IMR-90 (cell line): ENCODE measurements at regions not wholly inside any gene's neighbourhood (a gene's known extent, or its start where the extent isn't known, plus 50 kb on each side); places are given as distances from the start of the nearest gene placed in this dataset.

Source experiments
- ATAC-seq: fragments of 200-7000 bp; cut with Tn5 transposase; 2 replicates; pipeline ENCODE4 v1.9.1; 2020; ENCODE audit warnings: low read depth, mild to moderate bottlenecking, moderate library complexity
- BruUV-seq: library from RNA; stranded (reverse); fragments of 400-500 nt; replicated peaks from 2 replicates; lab custom pipeline; 2021; lab: Mats Ljungman, UMichigan
- CTCF ChIA-PET: fragments of 300-600 bp; formaldehyde crosslinking; extraction: SDS; loops from one replicate; lab custom pipeline; 2021; ENCODE audit warnings: antibody characterized with exemption; lab: Yijun Ruan, JAX
- POLR2A ChIA-PET: fragments of 300-600 bp; sonication (Branson Sonifier 250); formaldehyde crosslinking; loops from one replicate; lab custom pipeline; 2022; ENCODE audit warnings: antibody characterized with exemption; ENCODE audit not compliant: unreplicated experiment; lab: Charles Lee
- DNase-seq: peaks from one replicate; pipeline ENCODE4 v3.0.0; 2013
- H2AFZ ChIP-seq: replicated peaks from 2 replicates; pipeline ENCODE3; 2013; ENCODE audit warnings: low read length, mild to moderate bottlenecking; ENCODE audit not compliant: poor library complexity
- H2AK5ac ChIP-seq: 2 replicates; pipeline ENCODE4 v1.6.1; 2013; ENCODE audit warnings: low read depth, low read length, inconsistent platforms
- H2AK9ac ChIP-seq: replicated peaks from 2 replicates; pipeline ENCODE3; 2013; ENCODE audit warnings: mild to moderate bottlenecking, low read depth, low read length, moderate library complexity; ENCODE audit not compliant: poor library complexity
- H2BK120ac ChIP-seq: 2 replicates; pipeline ENCODE4 v1.6.1; 2013; ENCODE audit warnings: low read depth, low read length, inconsistent platforms
- H2BK15ac ChIP-seq: 3 replicates; pipeline ENCODE4 v1.6.1; 2013; ENCODE audit warnings: low read depth, low read length, inconsistent platforms
- H2BK20ac ChIP-seq: 2 replicates; pipeline ENCODE4 v1.6.1; 2013; ENCODE audit warnings: low read depth, mild to moderate bottlenecking, inconsistent platforms, low read length, moderate library complexity
- H2BK5ac ChIP-seq: 2 replicates; pipeline ENCODE4 v1.6.1; 2013; ENCODE audit warnings: mild to moderate bottlenecking, low read depth, low read length, inconsistent platforms; ENCODE audit not compliant: poor library complexity, severe bottlenecking
- H3K14ac ChIP-seq: replicated peaks from 2 replicates; pipeline ENCODE4 v1.6.1; 2013; ENCODE audit warnings: low read depth, low read length, inconsistent platforms
- H3K18ac ChIP-seq: 2 replicates; pipeline ENCODE4 v1.6.1; 2013; ENCODE audit warnings: low read depth, low read length, control low read depth
- H3K23ac ChIP-seq: 2 replicates; pipeline ENCODE4 v1.6.1; 2013; ENCODE audit warnings: low read depth, low read length, inconsistent platforms
- H3K27ac ChIP-seq: 2 replicates; pipeline ENCODE4 v1.5.1; 2013; ENCODE audit warnings: mild to moderate bottlenecking, control low read depth, low read length; ENCODE audit not compliant: insufficient read depth
- H3K27me3 ChIP-seq: 2 replicates; pipeline ENCODE4 v1.6.1; 2013; ENCODE audit warnings: low read length; ENCODE audit not compliant: control insufficient read depth, insufficient read depth
- H3K36me3 ChIP-seq: 2 replicates; pipeline ENCODE4 v1.6.1; 2013; ENCODE audit warnings: low read length, mixed read lengths; ENCODE audit not compliant: control insufficient read depth, insufficient read depth
- H3K4ac ChIP-seq: 2 replicates; pipeline ENCODE4 v1.6.1; 2013; ENCODE audit warnings: low read depth, low read length, inconsistent platforms
- H3K4me1 ChIP-seq: 2 replicates; pipeline ENCODE4 v1.6.1; 2013; ENCODE audit warnings: low read length, mixed read lengths; ENCODE audit not compliant: control insufficient read depth, insufficient read depth
- H3K4me2 ChIP-seq: 2 replicates; pipeline ENCODE4 v1.6.1; 2013; ENCODE audit warnings: low read depth, mild to moderate bottlenecking, control low read depth, low read length, moderate library complexity
- H3K4me3 ChIP-seq: 2 replicates; pipeline ENCODE4 v1.5.1; 2013; ENCODE audit warnings: low read depth, mild to moderate bottlenecking, control low read depth, low read length, moderate library complexity; ENCODE audit not compliant: insufficient read depth
- H3K56ac ChIP-seq: 2 replicates; pipeline ENCODE4 v1.6.1; 2013; ENCODE audit warnings: low read length, inconsistent platforms; ENCODE audit not compliant: insufficient read depth; ENCODE audit errors: extremely low read depth
- H3K79me1 ChIP-seq, 2 experiments: 2 replicates each; pipeline ENCODE4 v1.6.1; 2013; ENCODE audit warnings: low read length in 2 of 2, inconsistent platforms in 1 of 2, low read depth in 1 of 2
- H3K9ac ChIP-seq: 2 replicates; pipeline ENCODE4 v1.6.1; 2013; ENCODE audit warnings: low read depth, low read length, control low read depth
- H3K9me1 ChIP-seq: 2 replicates; pipeline ENCODE4 v1.6.1; 2013; ENCODE audit warnings: low read length, inconsistent platforms; ENCODE audit not compliant: insufficient read depth
- H3K9me3 ChIP-seq: 2 replicates; pipeline ENCODE4 v1.6.1; 2013; ENCODE audit warnings: low read length; ENCODE audit not compliant: control insufficient read depth, insufficient read depth
- H4K20me1 ChIP-seq: 2 replicates; pipeline ENCODE4 v1.6.1; 2013; ENCODE audit warnings: low read length, inconsistent platforms; ENCODE audit not compliant: insufficient read depth
- H4K5ac ChIP-seq: 2 replicates; pipeline ENCODE4 v1.6.1; 2013; ENCODE audit warnings: mild to moderate bottlenecking, low read depth, low read length, control low read depth
- H4K8ac ChIP-seq, 2 experiments: 2 replicates each; pipeline ENCODE4 v1.6.1; 2013; ENCODE audit warnings: low read depth in 2 of 2, low read length in 2 of 2, control low read depth in 1 of 2, inconsistent platforms in 1 of 2
- H4K91ac ChIP-seq: 2 replicates; pipeline ENCODE4 v1.6.1; 2013; ENCODE audit warnings: low read depth, low read length, inconsistent platforms; ENCODE audit not compliant: insufficient read depth
- BHLHE40 ChIP-seq: fragments of 150-350 bp; IDR thresholded peaks from 2 replicates; pipeline ENCODE4 v1.6.1; 2016; ENCODE audit warnings: mild to moderate bottlenecking, low read depth, low read length
- CEBPB ChIP-seq: IDR thresholded peaks from 2 replicates; pipeline ENCODE4 v1.6.1; 2012; ENCODE audit warnings: low read depth, low read length, improper control_type of control experiment
- CHD1 ChIP-seq: IDR thresholded peaks from 2 replicates; pipeline ENCODE4 v1.6.1; 2012; ENCODE audit warnings: low read depth, low read length, improper control_type of control experiment
- FOS ChIP-seq: fragments of 150-350 bp; IDR thresholded peaks from 2 replicates; pipeline ENCODE4 v1.6.1; 2016; ENCODE audit warnings: low read depth, low read length
- MAFK ChIP-seq: IDR thresholded peaks from 2 replicates; pipeline ENCODE4 v1.6.1; 2012; ENCODE audit warnings: low read depth, low read length, improper control_type of control experiment
- MAZ ChIP-seq: IDR thresholded peaks from 2 replicates; pipeline ENCODE4 v1.6.1; 2012; ENCODE audit warnings: low read depth, mild to moderate bottlenecking, low read length, improper control_type of control experiment, moderate library complexity, borderline replicate concordance
- MXI1 ChIP-seq: IDR thresholded peaks from 2 replicates; pipeline ENCODE4 v1.6.1; 2012; ENCODE audit warnings: low read depth, mild to moderate bottlenecking, low read length, moderate library complexity, borderline replicate concordance
- NFE2L2 ChIP-seq: fragments of 150-350 bp; IDR thresholded peaks from 2 replicates; pipeline ENCODE4 v1.6.1; 2016; ENCODE audit warnings: low read depth, mild to moderate bottlenecking, low read length
- POLR2A ChIP-seq: IDR thresholded peaks from 2 replicates; pipeline ENCODE4 v1.6.1; 2012; ENCODE audit warnings: mild to moderate bottlenecking, low read depth, low read length
- RAD21 ChIP-seq: IDR thresholded peaks from 2 replicates; pipeline ENCODE4 v1.6.1; 2012; ENCODE audit warnings: low read length, improper control_type of control experiment
- RCOR1 ChIP-seq: IDR thresholded peaks from 2 replicates; pipeline ENCODE4 v1.6.1; 2012; ENCODE audit warnings: mild to moderate bottlenecking, low read length, improper control_type of control experiment; ENCODE audit not compliant: insufficient replicate concordance
- RFX5 ChIP-seq: IDR thresholded peaks from 2 replicates; pipeline ENCODE4 v1.8.0; 2012; ENCODE audit warnings: low read depth, mild to moderate bottlenecking, low read length, moderate library complexity
- USF2 ChIP-seq: fragments of 150-350 bp; IDR thresholded peaks from 2 replicates; pipeline ENCODE4 v1.6.1; 2017; ENCODE audit warnings: mild to moderate bottlenecking, antibody characterized with exemption, low read length, low read depth
- WGBS, 2 experiments: methylation state at CpG; one replicate each; pipeline versions ENCODE4 v1.1.5 to v1.1.7; 2013; ENCODE audit warnings: missing lambda C conversion rate in 2 of 2; ENCODE audit not compliant: insufficient read length in 1 of 2; ENCODE audit errors: extremely low coverage in 2 of 2; 5-methylcytosine and 5-hydroxymethylcytosine counted together
- dilution Hi-C: fragments of 300-500 bp; cut with HindIII; formaldehyde crosslinking; loops from one replicate; pipeline ENCODE4 v1.14.3; 2018; ENCODE audit warnings: low sequenced_read_pairs; ENCODE audit not compliant: unreplicated experiment
- in situ Hi-C: fragments of 300-500 bp; cut with MboI; formaldehyde crosslinking; loops from 3 replicates; pipeline ENCODE4 v1.14.3; 2019; ENCODE audit warnings: low sequenced_read_pairs, inconsistent platforms, mixed read lengths
- intact Hi-C: fragments of 100-400 bp; cut with micrococcal nuclease; formaldehyde crosslinking; loops from 2 replicates; pipeline ENCODE4 v1.10.0; 2022
- TF ChIP-seq, protein P1 (sequence below): fragments of 150-350 bp; IDR thresholded peaks from 2 replicates; pipeline ENCODE4 v1.6.1; 2016; ENCODE audit warnings: low read depth, mild to moderate bottlenecking, low read length, moderate library complexity, borderline replicate concordance
- TF ChIP-seq, protein P2 (sequence below): conservative IDR thresholded peaks from 2 replicates; pipeline ENCODE4 v1.5.1; 2012; ENCODE audit warnings: mild to moderate bottlenecking, low read depth, low read length, improper control_type of control experiment

GRCh38 chr5:135643881-135644766 lies 65.3 kb upstream of the CXCL14 start:
- POLR2A ChIA-PET: no interaction called here
- DNase-seq: no peak
- H2BK15ac ChIP-seq: no peak overlapping the region
- no peaks in the 10 kb centered on the region for H3K9me3 ChIP-seq
- H3K23ac ChIP-seq: no peak overlapping the region
- H3K4me2 ChIP-seq: no peak overlapping the region
- H2BK20ac ChIP-seq: no peak overlapping the region
- no peak overlapping the region for H3K27ac ChIP-seq
- H3K56ac ChIP-seq: no peak overlapping the region
- no peak overlapping the region for H2AK5ac ChIP-seq
- no peak overlapping the region for H4K5ac ChIP-seq
- no peak overlapping the region for H3K18ac ChIP-seq
- H4K20me1 ChIP-seq: no peaks in the 10 kb centered on the region
- H2BK120ac ChIP-seq: no peak overlapping the region
- CTCF ChIA-PET: no interaction called here
- no peaks in the 10 kb centered on the region for H3K9me1 ChIP-seq
- H3K36me3 ChIP-seq: no peaks in the 10 kb centered on the region
- no peaks in the 10 kb centered on the region for H3K4me1 ChIP-seq
- no peak overlapping the region for H3K4me3 ChIP-seq
- H3K9ac ChIP-seq: no peak overlapping the region
- H2AK9ac ChIP-seq: no peak overlapping the region
- 26% methylated on average over 2 of the region's 4 CpGs; no CpG with 5 or more reads in 1 of the 2 experiments for WGBS, 2 experiments
- no peak overlapping the region for H3K4ac ChIP-seq
- dilution Hi-C loops: no loop called here
- no peak overlapping the region for H2BK5ac ChIP-seq
- no peak overlapping the region for H2AFZ ChIP-seq
- BruUV-seq: no TSS peak
- ATAC-seq: no peak
- H3K14ac ChIP-seq: no peak overlapping the region
- H3K27me3 ChIP-seq: no peaks in the 10 kb centered on the region
- intact Hi-C loops: no loop called here
- in situ Hi-C loops: no loop called here
- H4K91ac ChIP-seq: no peak overlapping the region
- H3K79me1 ChIP-seq: no peaks in the 10 kb centered on the region
- H4K8ac ChIP-seq: no peak overlapping the region
- TF ChIP-seq USF2: no peak
- no peak for TF ChIP-seq MXI1
- no peak for TF ChIP-seq RCOR1
- TF ChIP-seq MAFK: no peak
- TF ChIP-seq, protein P1, sequence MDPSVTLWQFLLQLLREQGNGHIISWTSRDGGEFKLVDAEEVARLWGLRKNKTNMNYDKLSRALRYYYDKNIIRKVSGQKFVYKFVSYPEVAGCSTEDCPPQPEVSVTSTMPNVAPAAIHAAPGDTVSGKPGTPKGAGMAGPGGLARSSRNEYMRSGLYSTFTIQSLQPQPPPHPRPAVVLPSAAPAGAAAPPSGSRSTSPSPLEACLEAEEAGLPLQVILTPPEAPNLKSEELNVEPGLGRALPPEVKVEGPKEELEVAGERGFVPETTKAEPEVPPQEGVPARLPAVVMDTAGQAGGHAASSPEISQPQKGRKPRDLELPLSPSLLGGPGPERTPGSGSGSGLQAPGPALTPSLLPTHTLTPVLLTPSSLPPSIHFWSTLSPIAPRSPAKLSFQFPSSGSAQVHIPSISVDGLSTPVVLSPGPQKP: no peak
- TF ChIP-seq, protein P2, sequence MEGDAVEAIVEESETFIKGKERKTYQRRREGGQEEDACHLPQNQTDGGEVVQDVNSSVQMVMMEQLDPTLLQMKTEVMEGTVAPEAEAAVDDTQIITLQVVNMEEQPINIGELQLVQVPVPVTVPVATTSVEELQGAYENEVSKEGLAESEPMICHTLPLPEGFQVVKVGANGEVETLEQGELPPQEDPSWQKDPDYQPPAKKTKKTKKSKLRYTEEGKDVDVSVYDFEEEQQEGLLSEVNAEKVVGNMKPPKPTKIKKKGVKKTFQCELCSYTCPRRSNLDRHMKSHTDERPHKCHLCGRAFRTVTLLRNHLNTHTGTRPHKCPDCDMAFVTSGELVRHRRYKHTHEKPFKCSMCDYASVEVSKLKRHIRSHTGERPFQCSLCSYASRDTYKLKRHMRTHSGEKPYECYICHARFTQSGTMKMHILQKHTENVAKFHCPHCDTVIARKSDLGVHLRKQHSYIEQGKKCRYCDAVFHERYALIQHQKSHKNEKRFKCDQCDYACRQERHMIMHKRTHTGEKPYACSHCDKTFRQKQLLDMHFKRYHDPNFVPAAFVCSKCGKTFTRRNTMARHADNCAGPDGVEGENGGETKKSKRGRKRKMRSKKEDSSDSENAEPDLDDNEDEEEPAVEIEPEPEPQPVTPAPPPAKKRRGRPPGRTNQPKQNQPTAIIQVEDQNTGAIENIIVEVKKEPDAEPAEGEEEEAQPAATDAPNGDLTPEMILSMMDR: no peak
- no peak for TF ChIP-seq CHD1
- no peak for TF ChIP-seq BHLHE40
- TF ChIP-seq RFX5: no peak
- TF ChIP-seq NFE2L2: no peak
- no peak for TF ChIP-seq RAD21
- no peak for TF ChIP-seq CEBPB
- no peak for TF ChIP-seq FOS
- no peak for TF ChIP-seq POLR2A
- TF ChIP-seq MAZ: no peak
